ENCODE measurements at regions not wholly inside any gene's neighbourhood (a gene's known extent, or its start where the extent isn't known, plus 50 kb on each side); places are given as distances from the start of the nearest gene placed in this dataset.
A peak's percentile ranks its signal among the peaks of the same experiment; 100 is the strongest.

DNA sequence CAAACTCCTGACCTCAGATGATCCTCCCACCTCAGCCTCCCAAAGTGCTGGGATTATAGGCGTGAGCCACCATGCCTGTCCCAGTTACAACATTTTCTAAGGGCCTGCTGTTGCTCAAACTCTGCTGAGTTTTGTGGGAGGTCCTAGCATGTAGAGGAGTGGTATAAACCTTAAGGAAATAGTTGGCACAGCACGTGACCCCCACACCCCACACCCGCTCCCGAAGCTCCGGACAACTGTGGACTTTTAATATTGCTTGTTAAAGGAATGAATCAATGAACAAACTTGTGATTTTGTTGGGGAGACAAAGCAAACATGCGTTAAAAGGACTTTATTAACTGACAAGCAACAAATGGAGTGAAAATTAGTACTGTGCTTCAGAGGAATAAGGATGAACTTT, 137.8 kb upstream of the GATA6 start:
- peaks cover 6% of the 10 kb centered on the region for H3K9me3 ChIP-seq (ENCODE audit: control insufficient read depth, low read length)
- no peak overlapping the region for H3K27ac ChIP-seq (ENCODE audit: low read depth, low read length)
- H3K27ac Mint-ChIP-seq = peak overlapping the region; percentile 60

GRCh38 chr18:22032392-22032961, 136.9 kb upstream of the GATA6 start:
- Mint-ChIP-seq H3K36me3 (ENCODE audit: low read depth) (no peaks in the 10 kb centered on the region), H3K9me3 (no peaks in the 10 kb centered on the region), H3K27me3 (ENCODE audit: insufficient read depth) (no peaks in the 10 kb centered on the region), H3K27ac (peak overlapping the region; percentile 85), H3K4me3 (no peak overlapping the region), H3K4me1 (peaks cover 29% of the 10 kb centered on the region)
- no peaks in the 10 kb centered on the region for H3K36me3 ChIP-seq (ENCODE audit: control insufficient read depth, insufficient read depth, low read length)
- no peaks in the 10 kb centered on the region for H3K27me3 ChIP-seq (ENCODE audit: control insufficient read depth, insufficient read depth, low read length, poor library complexity, severe bottlenecking)
- no peak overlapping the region for H3K4me3 ChIP-seq (ENCODE audit: low read length)
- H3K9me3 ChIP-seq (ENCODE audit: control insufficient read depth, low read length) = peaks cover 6% of the 10 kb centered on the region
- DNase-seq = peak; percentile 72
- H3K4me1 ChIP-seq (ENCODE audit: control insufficient read depth, insufficient read depth, low read length) = peaks cover 14% of the 10 kb centered on the region
- 70 to 72% methylated on average over 4 of the region's 4 CpGs for WGBS, 2 experiments (ENCODE audit: insufficient coverage in 1 of 2, insufficient read length in 1 of 2)
- peak overlapping the region; percentile 23 for H3K9ac ChIP-seq (ENCODE audit: extremely low read depth, low read length, poor library complexity, severe bottlenecking)
- H3K27ac ChIP-seq (ENCODE audit: low read depth, low read length) = peak overlapping the region; percentile 52
- TF ChIP-seq, protein P1, sequence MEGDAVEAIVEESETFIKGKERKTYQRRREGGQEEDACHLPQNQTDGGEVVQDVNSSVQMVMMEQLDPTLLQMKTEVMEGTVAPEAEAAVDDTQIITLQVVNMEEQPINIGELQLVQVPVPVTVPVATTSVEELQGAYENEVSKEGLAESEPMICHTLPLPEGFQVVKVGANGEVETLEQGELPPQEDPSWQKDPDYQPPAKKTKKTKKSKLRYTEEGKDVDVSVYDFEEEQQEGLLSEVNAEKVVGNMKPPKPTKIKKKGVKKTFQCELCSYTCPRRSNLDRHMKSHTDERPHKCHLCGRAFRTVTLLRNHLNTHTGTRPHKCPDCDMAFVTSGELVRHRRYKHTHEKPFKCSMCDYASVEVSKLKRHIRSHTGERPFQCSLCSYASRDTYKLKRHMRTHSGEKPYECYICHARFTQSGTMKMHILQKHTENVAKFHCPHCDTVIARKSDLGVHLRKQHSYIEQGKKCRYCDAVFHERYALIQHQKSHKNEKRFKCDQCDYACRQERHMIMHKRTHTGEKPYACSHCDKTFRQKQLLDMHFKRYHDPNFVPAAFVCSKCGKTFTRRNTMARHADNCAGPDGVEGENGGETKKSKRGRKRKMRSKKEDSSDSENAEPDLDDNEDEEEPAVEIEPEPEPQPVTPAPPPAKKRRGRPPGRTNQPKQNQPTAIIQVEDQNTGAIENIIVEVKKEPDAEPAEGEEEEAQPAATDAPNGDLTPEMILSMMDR (conservative IDR thresholded peaks at IDR 0.05) = no peak

More for the DNA sequence above, 137.8 kb upstream of the GATA6 start:
- H3K4me3 ChIP-seq (ENCODE audit: low read length) = no peak overlapping the region
- H3K27me3 ChIP-seq (ENCODE audit: control insufficient read depth, insufficient read depth, low read length, poor library complexity, severe bottlenecking) = no peaks in the 10 kb centered on the region
- H3K4me1 Mint-ChIP-seq = peaks cover 36% of the 10 kb centered on the region
- 97 to 100% methylated on average over 1 to 6 of the region's 6 CpGs for WGBS, 2 experiments (ENCODE audit: insufficient coverage in 1 of 2, insufficient read length in 1 of 2)
- TF ChIP-seq, protein P1 (conservative IDR thresholded peaks at IDR 0.05) = no peak
- no peaks in the 10 kb centered on the region for H3K27me3 Mint-ChIP-seq (ENCODE audit: insufficient read depth)
- no peak overlapping the region for H3K9ac ChIP-seq (ENCODE audit: extremely low read depth, low read length, poor library complexity, severe bottlenecking)
- DNase-seq = no peak
- no peaks in the 10 kb centered on the region for H3K9me3 Mint-ChIP-seq
- no peaks in the 10 kb centered on the region for H3K36me3 Mint-ChIP-seq (ENCODE audit: low read depth)
- no peak overlapping the region for H3K4me3 Mint-ChIP-seq
- H3K36me3 ChIP-seq (ENCODE audit: control insufficient read depth, insufficient read depth, low read length) = no peaks in the 10 kb centered on the region
- peaks cover 19% of the 10 kb centered on the region for H3K4me1 ChIP-seq (ENCODE audit: control insufficient read depth, insufficient read depth, low read length)

GRCh38 chr18:22033085-22033484, 136.3 kb upstream of the GATA6 start:
- H3K27me3 Mint-ChIP-seq (ENCODE audit: insufficient read depth) = no peaks in the 10 kb centered on the region
- Histone ChIP-seq H3K27me3 (ENCODE audit: control insufficient read depth, insufficient read depth, low read length, poor library complexity, severe bottlenecking) (no peaks in the 10 kb centered on the region), H3K4me1 (ENCODE audit: control insufficient read depth, insufficient read depth, low read length) (peaks cover 12% of the 10 kb centered on the region), H3K9ac (ENCODE audit: extremely low read depth, low read length, poor library complexity, severe bottlenecking) (peak overlapping the region; percentile 23), H3K27ac (ENCODE audit: low read depth, low read length) (peak overlapping the region; percentile 52), H3K4me3 (ENCODE audit: low read length) (no peak overlapping the region), H3K36me3 (ENCODE audit: control insufficient read depth, insufficient read depth, low read length) (no peaks in the 10 kb centered on the region), H3K9me3 (ENCODE audit: control insufficient read depth, low read length) (peaks cover 6% of the 10 kb centered on the region)
- peak overlapping the region; percentile 85 for H3K27ac Mint-ChIP-seq
- TF ChIP-seq, protein P1 (conservative IDR thresholded peaks at IDR 0.05) = no peak
- no peaks in the 10 kb centered on the region for H3K36me3 Mint-ChIP-seq (ENCODE audit: low read depth)
- no peaks in the 10 kb centered on the region for H3K9me3 Mint-ChIP-seq
- no peak overlapping the region for H3K4me3 Mint-ChIP-seq
- DNase-seq = peak; percentile 55
- H3K4me1 Mint-ChIP-seq = peaks cover 30% of the 10 kb centered on the region
- 67 to 74% methylated on average over 6 to 8 of the region's 8 CpGs for WGBS, 2 experiments (ENCODE audit: insufficient coverage in 1 of 2, insufficient read length in 1 of 2)

Measured in endodermal cell (in vitro differentiated cells).